Amygdala (tissue), 56 donors: ENCODE measurements at regions not wholly inside any gene's neighbourhood (a gene's known extent, or its start where the extent isn't known, plus 50 kb on each side); places are given as distances from the start of the nearest gene placed in this dataset.

Experiments used
- DNase-seq, 56 donors: peaks; one replicate each; lab custom pipeline; 2025; lab: John Stamatoyannopoulos, UW

DNA sequence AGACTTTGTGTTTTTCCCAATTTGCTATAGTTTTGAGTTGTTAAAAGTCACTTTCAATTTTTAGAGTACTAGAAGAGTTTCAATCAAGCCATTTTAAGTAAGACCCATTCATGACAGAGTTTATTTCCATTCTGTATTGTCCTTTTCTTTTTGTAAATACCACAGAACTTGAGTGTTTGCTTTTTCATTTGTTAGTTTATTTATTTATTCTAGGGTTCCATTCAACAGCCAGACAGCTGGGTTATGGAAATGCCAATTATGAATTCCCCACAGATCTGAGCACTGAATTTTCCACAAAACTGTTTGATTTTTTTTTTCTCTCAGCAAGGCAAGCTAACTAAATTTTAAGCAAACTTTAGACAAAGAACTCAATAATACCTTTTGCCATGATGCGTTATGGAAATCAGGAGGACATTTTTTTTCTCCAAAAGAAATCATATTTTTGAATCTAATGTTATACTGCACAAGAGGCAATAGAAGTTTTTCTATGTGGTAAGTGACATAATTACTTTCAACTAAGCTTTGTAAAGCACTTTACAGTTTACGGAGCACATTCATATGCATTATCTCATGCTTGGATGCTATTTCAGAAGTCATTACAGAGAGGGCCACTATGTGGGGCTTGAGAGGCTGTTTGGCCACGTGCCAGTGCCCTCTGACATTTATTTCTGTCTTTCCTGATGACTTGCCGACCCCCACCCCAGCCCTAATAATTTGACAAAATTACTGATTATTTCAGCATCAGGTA, 181.5 kb downstream of the VRK1 start:
- no peak for DNase-seq

DNA sequence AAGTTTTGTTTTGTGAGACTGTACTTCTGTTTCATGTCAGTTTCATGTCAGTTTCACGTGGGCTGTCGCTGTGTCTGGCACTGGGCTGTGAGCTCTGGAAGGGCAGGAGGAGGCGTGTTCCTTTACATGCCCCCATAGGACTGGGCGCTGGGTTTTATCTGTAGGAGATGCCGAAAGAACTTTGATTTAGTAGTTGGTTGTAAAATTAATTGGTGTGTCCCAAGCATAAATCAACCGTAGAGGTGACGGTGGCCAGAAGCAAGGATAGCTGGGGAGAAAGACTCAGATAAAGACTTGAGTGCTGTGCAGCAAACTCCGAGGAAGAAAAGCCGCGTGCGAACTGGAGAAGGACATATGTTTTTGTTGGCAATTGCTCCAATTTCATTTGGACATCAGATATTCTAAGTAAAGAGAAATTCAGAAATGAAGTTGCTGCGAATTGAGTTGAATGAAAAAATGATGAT, 182.5 kb downstream of the VRK1 start:
- DNase-seq, result no peak

DNA sequence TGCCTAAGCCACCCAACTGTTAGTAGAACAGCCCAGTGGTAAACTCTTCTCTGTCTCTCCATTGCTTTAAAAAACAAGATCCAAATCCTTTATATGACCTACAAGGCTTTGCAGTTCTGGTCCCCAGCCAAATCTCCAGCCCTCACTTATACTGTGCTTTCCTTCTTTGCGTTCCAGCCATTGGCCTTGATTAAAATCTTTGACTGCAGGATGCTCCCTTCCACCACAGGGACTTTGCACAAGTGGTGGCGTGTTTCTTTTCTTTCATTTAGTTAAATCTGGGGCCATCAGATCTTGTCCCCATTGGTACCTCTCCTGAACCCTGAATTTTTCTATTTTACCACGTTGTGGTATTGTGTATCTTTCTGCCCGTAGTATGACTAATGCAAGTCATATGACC, 183.7 kb downstream of the VRK1 start:
- DNase-seq, result no peak

DNA sequence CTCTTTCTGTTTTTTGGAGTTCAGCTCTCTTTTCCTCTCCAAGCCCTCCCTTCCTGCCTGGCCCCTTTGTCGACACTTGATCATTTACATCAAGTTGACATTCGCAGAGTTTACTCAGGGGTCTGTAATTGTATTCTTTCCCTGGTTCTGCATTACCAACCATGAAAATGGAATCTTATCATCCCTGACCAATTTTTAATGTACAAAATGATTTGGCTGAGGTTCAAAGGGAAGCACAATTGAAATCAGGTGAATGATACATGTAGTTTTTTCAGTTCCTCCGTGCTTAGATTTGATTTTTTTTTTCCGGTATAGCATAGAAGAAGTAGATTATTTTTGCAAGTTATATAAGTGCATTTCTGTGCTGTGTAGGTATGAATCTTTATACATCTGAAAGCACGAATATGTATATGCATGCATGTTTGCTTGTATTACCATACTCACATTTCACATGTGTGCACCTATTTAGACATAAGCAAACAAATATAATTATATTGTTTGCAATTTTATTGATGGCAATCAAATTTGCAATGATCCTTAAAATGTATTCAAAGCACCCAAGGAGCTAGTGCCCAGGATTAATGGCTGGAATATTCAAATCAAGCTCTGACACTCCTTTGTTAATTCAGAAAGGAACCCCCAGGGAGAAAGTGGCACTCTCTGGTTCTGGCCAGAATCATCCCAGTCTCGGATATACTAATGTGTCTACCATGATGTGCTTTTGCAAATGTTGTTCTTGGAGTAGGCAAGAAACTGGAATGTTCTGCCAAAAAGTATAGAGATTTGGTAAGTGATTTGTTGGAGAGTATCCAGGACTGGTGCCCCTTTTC, 189.3 kb downstream of the VRK1 start:
- DNase-seq, result no peak

DNA sequence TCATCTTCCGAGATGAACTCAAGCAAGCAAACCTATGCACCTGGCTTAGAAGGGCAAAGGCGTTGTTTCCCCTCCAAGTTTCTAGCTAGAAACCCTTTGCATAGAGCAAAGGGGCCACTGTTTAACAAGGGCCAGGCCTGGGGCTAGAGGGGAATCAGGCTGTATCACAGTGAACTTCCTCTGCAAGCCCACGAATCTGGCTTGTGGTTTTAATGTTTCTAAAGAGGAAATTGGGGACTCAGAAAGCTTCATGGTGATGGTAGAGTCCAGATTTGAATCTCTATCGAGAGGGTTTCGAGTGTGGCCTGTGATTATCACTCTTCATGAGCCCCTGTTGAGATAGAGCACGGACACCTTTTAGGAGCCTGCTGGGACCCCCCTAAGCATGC, 189.9 kb downstream of the VRK1 start:
- no peak for DNase-seq

DNA sequence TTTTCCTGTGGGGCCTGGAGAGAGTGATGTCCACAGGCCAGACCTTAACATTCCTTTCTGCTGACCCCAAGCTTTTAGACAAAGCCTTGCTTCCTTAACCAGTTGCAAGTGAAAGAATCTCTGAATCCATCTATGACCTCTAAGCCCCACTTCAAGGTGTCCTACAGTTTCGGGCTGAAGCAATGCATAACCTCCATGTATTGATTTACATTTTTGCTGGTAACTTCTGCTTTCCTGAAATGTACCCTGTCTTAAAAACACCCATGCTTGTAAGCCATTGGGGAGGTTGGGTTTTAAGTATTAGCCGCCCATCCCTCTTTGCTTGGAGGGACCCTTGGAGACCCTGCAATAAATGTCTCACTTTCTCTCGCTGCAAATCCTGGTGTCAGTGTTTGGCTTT, 190.6 kb downstream of the VRK1 start:
- no peak for DNase-seq

DNA sequence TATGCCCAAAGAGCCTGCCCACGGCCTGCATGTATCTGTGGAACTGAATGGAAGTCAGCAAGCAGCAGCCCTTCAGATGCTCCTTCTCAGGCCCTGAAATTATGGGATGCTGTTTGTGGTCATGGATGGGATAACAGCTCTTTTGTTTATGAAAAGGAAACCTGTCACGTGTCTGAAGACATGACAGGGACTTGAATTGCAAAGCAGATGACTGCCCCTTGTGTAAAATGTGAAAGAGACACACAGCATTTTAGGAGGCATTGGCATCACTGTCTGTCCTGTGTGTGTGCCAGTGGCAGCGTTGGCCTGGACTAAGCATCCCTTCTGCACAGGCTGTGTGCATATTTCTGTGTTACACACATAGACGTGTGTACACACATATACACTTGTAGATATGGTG, 192.1 kb downstream of the VRK1 start:
- DNase-seq, result peak in 22 of 56 donors; percentile 3 to 44 (median 30)

DNA sequence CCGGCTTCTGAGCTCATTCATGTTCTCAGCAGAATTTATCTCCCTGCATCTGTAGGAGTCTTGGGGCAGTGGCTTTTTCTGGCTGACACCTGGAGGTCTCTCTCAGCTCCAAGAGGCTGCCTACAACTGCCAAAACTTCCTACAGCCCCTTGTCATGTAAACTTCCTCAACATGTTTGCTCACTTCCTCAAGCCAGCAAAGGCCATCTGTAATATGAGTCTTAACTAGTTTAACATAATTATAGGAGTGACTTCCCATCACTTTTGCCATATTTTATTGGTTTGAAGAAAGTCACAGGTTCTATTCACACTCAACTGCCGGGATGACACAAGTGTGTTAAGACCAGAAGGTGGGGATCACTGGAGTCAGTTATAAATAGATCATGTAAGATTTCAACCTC, 194.0 kb downstream of the VRK1 start:
- DNase-seq, result no peak

DNA sequence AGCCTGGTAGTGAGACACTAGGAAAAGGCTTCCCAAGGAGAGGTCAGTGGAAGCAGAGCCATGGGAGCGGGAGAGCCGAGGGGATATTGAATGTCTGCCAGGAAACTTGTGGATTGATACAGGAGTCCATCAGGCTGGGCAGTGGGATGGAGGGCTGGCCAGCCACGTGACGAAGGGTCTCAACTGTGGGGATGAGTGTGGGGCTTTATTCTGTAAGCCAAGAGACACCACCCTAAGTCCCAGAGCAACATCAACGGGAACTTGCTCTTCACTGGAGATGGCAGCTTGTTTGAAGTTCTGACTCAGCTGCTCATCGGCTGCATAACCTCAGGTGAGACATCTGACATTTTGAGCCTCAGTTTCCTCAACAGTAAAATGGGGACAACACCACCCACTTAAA, 197.8 kb downstream of the VRK1 start:
- no peak for DNase-seq

DNA sequence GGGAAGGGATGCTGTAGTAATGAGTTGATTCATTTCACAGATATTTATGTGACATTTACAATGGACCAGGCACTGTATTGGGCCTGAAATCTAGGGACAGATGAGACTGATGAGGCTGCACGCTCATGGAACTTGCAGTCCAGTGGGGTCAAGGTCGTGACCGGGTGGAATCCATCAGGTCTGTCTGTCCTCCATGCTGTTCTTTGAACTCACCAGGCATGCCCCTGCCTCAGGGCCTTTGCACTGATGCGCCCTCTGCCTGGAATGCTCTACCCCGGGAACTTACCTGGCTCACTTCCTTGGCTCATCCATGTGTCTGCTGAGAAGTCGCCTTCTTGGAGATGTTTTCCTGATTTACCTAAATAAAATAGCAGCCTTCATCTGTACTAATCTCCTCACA, 200.1 kb downstream of the VRK1 start:
- no peak for DNase-seq

DNA sequence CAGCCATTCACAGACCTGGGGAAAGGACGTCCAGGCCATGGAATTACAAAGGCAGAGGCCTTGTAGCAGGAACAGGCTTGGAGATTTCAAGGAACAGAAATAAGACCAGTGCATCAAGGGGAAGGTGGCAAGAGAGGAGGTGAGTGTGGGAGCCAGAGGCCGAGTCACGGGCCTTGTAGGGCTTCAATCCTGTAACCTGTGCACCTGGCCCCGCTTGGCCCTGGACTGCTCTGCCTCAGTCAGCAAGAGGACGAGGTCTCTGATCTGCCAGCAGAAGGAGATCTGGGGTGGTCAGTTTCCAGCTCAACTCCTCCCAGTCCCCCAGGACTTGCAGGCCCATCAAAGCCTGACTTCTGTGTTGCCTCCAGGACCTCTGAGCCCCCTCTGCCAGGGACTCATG, 200.8 kb downstream of the VRK1 start:
- DNase-seq, result no peak

DNA sequence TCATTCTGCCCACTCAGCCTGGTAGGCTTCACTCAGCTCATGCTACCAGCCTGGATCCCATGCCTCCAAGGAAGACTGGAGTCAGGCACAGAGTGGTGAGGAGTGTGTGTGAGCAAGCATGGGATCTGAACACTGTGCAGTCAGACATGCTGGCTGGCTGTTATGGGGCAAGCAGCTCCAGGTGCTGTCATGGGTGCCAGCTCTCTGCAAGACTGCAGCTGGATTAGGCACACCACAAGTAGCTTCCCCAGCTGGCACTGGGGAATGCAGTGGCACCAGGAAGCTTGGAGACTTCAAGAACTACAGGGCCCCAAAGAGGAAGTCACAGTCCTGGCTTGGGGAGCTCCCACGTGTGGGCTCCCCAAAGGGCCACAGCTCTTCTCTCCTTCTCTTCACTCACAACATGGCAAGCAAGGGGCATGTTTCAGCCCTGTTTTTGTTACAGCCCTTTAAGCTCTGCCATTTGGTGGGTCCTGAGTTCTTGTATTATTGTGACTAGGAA, 202.5 kb downstream of the VRK1 start:
- DNase-seq, result no peak

DNA sequence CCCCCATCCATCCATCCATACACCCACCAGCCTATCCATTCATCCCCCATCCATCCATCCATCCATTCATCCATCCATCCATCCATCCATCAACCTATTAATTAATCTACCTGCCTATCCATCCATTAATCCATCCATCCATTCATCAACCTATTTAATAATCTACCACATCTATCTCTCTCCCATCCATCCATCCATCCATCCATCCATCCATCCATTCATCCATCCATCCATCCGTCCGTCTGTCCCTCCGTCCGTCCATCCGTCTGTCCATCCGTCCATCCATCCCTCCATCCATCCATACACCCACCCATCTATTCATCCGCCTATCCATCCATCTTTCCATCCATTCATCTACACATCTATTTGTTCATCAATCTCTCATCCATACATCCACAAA, 205.3 kb downstream of the VRK1 start:
- no peak for DNase-seq

DNA sequence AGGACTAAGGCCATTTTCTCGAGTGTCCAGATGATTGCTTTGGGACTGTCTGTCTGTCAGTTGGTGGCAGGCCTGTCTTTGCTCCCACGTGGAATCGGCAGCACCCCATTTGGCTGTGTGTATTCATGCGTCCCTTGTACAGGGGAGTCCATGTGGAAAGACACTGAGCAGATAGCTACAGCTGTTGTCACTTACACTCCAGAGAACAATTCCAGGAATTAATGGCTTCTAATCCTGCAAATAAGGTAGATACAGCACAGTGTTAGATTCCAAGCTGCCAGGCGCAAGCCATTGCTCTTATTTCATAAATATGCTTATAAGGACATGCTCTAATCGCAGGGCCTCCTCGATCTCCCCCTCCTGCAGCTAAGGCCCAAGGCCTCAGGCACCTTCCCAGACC, 208.8 kb downstream of the VRK1 start:
- no peak for DNase-seq

DNA sequence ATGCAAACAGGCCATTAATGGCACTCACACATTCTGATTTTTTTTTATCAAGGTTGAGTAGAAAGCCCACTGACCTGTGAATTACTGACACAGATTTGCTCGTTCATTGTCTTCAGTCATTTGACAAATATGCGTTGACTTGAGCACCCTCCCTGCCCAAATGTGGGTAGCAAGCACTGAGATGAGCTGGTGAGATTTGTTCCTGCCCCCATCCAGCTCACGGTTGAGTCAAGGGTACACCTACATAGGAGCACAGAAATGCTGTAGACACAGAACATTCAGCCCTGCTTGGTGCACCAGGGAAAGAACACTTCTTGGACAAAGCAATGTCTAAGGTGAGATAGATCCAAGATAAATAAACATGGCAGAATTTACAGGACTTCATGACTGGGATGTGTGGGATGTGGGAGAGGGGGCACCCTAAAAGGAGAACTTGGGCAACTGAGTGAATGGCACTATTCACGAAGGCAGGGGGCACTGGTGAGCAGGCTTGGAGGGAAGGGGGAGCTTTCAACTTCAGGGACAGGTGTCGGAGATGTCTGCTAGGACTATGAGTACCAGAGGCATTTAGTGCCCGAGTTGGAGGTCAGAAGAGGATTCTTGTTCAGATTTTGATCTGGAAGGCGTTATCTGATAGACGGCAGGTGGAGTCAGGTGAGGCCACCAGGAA, 213.4 kb downstream of the VRK1 start:
- DNase-seq, result no peak

DNA sequence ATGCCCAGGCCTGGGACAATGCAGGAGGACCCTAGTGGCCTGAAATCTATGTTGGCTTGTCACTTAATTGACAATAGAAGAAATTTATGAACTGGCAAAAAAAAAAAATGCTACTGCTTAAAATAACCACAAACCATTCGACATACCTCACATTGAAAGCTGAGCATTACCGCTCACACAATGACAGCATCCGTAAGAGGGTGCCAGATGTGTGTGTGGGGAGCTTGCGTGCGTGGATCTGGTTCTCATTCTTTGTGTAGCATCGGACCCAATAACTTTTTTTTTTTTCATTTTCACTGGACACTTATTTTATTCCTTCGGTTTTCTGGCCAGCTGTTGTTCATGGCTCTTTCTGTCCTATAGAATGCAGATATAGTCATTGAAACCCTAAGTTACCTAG, 216.7 kb downstream of the VRK1 start:
- DNase-seq, result no peak

DNA sequence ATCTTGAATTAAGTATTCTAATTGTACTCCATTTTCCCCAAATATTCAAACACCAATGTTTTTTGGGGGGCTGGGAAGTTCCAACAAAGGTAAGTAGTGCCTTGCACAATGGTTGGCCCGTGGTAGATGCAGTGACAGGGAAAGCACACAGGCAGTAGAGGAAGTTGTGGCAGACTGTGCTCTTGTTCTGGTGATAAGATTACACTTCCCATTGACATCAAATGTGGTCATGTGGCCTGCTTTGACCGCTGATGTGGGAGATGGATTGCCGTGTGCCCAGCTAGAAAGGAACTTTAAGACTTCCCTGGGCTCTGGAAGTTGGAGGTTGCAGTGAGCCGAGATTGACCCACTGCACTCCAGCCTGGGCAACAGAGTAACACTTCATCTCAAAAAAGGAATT, 223.8 kb downstream of the VRK1 start:
- DNase-seq, result peak in 7 of 56 donors; percentile 4 to 47 (median 26)

DNA sequence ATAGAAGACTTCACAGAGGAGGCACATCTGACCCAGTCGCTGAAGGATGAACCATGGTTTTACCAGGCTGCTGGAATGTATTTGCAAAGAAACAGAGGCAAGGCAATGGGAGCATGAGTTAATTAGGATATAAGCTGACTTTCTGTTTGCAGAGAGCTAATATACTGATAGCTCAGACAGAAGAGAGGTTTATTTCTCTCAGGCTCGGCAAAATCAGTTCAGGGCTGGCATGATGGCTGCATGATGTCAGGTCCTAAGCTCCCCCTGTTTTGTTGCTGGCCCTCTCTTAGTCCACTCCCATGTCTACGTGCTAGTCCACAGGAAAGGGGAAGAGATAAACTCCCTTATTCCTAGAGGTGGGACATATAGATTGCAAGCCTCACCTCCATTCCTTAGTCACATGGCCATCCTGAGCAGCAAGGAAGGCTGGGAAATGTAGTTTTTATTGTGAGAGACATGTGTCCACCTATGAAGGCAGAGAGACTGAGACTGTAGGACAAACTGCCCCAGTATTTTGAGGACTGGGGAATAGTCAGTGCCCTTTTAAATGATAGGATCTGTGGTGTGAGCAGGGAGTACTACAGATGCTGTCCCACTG, 224.5 kb downstream of the VRK1 start:
- no peak for DNase-seq

DNA sequence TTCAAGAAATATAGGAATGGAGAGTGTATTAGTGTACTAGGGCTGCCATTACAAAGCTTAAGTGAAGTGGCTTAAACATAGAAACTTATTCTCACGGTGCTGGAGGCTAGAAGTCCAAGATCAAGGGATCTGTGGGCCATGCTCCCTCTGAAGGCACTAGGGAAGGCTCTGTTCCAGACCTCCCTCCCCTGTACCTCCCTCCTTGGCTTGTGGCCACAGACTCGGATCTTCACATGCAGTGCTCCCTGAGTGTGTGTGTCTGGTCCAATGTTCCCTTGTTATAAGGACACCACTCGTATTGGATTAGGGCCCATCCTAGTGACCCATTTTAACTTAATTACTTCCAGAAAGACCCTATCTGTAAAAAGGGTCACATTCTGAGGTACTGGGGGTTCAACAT, 225.6 kb downstream of the VRK1 start:
- no peak for DNase-seq

DNA sequence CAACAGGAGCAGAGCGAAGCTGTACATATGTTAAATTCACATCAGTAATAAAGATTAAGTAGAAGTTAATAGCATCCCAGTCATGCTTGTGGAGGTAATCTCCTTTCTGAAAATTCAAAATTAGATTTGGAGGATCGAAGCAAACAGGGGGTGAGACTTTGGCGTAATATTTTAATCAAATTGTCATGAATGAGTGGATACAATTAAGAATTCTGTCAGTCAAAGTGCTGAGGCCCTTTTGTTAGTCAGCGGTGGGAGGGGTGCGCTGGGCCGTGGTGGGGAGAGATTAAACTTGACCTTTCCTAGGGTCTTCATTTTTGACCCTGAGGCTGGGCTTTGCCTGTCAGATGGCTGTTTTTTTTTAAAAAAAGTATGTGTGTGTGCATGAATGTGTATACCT, 226.7 kb downstream of the VRK1 start:
- DNase-seq, result no peak

DNA sequence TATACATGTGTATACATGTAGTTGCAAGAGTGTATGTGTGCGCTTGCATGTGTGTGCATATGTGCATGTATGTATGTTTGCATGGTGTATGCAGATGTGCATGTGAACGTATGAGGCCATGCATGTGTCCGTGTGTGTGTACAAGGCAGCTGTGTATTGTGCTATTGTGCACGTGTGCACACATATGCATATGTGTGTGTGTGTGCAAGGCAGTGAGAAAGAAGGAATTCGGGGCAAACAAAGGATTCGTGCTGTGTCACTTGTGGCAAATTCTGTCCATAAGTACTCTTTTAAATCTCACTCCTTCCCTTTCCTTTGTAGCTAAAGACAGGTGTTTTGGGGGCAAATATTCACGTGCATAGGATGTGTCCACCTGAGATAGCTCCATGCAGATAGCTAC, 227.1 kb downstream of the VRK1 start:
- DNase-seq, result no peak
